ENCODE measurements at regions not wholly inside any gene's neighbourhood (a gene's known extent, or its start where the extent isn't known, plus 50 kb on each side); places are given as distances from the start of the nearest gene placed in this dataset.
"Not testable (repeated sequence)": the region's sequence is repeated elsewhere in the genome, so short reads cannot be mapped to it uniquely, and the experiment has no call there.

DNA sequence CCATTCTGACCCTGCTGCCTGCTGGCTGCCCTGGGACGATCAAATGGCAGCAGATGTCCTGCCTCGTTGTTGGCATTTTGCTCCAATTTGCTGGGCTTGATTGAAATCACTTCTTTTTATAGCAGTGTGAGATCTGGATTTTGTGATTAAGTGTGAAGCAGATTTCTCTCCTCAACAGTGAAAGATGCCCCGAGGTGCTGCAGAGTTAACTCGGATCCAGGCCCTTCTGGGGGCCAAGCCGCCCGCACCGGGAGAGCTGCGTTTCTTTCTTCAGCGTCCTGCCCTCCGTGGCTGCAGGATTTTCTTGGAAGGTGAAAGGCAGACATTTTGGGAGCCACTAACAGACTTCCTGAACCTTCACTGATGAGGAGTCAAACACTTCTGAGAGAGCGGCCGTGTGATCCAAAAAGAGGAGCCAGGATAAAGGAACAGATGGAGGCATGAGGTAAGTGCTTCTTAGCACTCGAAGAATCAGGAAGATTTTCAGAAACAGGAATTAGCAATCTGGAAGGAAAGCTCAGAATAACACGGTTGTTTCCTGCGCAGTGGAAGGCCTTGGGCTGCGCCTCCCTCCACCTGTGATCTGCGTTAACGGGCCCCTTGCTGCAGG, 139.5 kb upstream of the AFDN start:
- no peak for DNase-seq (ENCODE audit: low read depth, low spot score)
- TF ChIP-seq YY1 (IDR thresholded peaks at IDR 0.05; ENCODE audit: insufficient read depth, insufficient read length) (no peak), SUZ12 (IDR thresholded peaks at IDR 0.05; ENCODE audit: extremely low read depth, insufficient read depth, insufficient read length) (no peak), ZNF274 (IDR thresholded peaks at IDR 0.05; ENCODE audit: low read depth, low read length) (no peak)
- Histone ChIP-seq H3K9ac (ENCODE audit: insufficient read length, low read depth) (no peak overlapping the region), H3K36me3 (ENCODE audit: insufficient read depth, insufficient read length, low read length) (no peaks in the 10 kb centered on the region), H3K4me3 (ENCODE audit: insufficient read length, low read depth) (no peak overlapping the region), H3K4me1 (ENCODE audit: insufficient read depth, insufficient read length) (no peaks in the 10 kb centered on the region), H3K9me3 (ENCODE audit: insufficient read depth, low read length) (no peaks in the 10 kb centered on the region), H3K27me3 (ENCODE audit: insufficient read depth, insufficient read length) (no peaks in the 10 kb centered on the region)

DNA sequence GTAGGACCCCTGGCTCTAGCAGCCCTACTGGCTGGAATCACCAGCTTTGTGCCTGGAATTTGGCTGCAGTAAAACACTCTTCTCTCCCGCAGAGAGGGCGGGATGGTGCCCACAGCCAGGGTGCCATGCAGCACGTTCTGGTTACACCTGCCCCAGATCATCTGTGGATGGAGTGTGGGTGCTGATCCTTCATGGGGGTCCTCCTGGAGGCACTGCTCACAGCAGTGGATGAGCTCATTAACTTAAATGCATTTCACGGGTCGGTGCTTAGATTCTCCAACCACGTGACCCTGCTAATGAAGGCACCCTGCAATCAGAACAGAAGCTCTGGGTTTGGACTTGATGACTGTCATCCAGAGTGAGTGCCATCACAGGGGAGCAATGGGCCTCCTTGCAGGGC, 138.6 kb upstream of the AFDN start:
- TF ChIP-seq SUZ12 (IDR thresholded peaks at IDR 0.05; ENCODE audit: extremely low read depth, insufficient read depth, insufficient read length), result no peak
- no peak for TF ChIP-seq ZNF274 (IDR thresholded peaks at IDR 0.05; ENCODE audit: low read depth, low read length)
- no peak for TF ChIP-seq YY1 (IDR thresholded peaks at IDR 0.05; ENCODE audit: insufficient read depth, insufficient read length)
- no peaks in the 10 kb centered on the region for H3K36me3 ChIP-seq (ENCODE audit: insufficient read depth, insufficient read length, low read length)
- H3K9ac ChIP-seq (ENCODE audit: insufficient read length, low read depth), result no peak overlapping the region
- no peaks in the 10 kb centered on the region for H3K4me1 ChIP-seq (ENCODE audit: insufficient read depth, insufficient read length)
- H3K4me3 ChIP-seq (ENCODE audit: insufficient read length, low read depth), result no peak overlapping the region
- H3K9me3 ChIP-seq (ENCODE audit: insufficient read depth, low read length), result no peaks in the 10 kb centered on the region
- no peak for DNase-seq (ENCODE audit: low read depth, low spot score)
- no peaks in the 10 kb centered on the region for H3K27me3 ChIP-seq (ENCODE audit: insufficient read depth, insufficient read length)

DNA sequence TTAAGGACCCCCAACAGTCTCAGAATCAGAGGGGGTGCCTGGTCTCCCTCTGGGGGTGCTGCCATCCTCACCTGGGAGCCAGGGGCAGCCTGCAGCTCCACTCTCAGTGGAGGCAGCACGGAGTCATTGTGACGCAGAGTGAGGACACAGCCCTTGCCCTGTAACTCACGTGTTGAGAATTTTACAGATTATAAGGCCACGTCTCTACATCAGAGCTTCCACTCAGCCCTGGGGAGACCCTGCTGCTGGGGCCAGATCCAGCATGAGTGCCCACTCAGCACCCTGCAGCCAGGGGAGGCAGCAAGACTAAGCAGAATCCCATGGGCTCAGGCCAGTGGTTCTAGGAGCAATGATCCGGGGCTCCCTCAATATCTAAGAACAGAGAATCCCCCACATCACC, 137.4 kb upstream of the AFDN start:
- TF ChIP-seq YY1 (IDR thresholded peaks at IDR 0.05; ENCODE audit: insufficient read depth, insufficient read length) (no peak), ZNF274 (IDR thresholded peaks at IDR 0.05; ENCODE audit: low read depth, low read length) (no peak), SUZ12 (IDR thresholded peaks at IDR 0.05; ENCODE audit: extremely low read depth, insufficient read depth, insufficient read length) (no peak)
- DNase-seq (ENCODE audit: low read depth, low spot score), result no peak
- no peaks in the 10 kb centered on the region for H3K27me3 ChIP-seq (ENCODE audit: insufficient read depth, insufficient read length)
- H3K4me3 ChIP-seq (ENCODE audit: insufficient read length, low read depth), result no peak overlapping the region
- H3K4me1 ChIP-seq (ENCODE audit: insufficient read depth, insufficient read length), result no peaks in the 10 kb centered on the region
- no peak overlapping the region for H3K9ac ChIP-seq (ENCODE audit: insufficient read length, low read depth)
- no peaks in the 10 kb centered on the region for H3K9me3 ChIP-seq (ENCODE audit: insufficient read depth, low read length)
- H3K36me3 ChIP-seq (ENCODE audit: insufficient read depth, insufficient read length, low read length), result no peaks in the 10 kb centered on the region

DNA sequence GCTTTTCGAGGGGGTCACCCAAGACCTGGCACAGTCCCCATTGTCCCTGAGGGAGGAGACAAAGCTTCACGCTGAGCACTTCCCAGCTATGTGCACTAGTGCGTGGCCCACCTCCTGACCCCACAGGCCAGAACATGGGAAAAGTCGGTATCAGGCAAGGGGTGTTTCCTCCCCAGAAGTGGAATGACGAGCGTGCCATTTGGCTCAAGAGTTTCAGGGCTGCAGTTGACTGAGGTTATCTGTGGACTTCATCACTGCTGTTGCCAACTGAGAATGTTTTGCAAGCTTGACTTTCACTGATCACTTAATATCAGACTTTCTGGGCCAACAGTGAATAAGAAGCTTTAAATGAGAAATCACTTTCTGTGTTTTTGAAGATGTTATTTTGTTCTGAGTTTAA, 137.0 kb upstream of the AFDN start:
- no peaks in the 10 kb centered on the region for H3K4me1 ChIP-seq (ENCODE audit: insufficient read depth, insufficient read length)
- TF ChIP-seq YY1 (IDR thresholded peaks at IDR 0.05; ENCODE audit: insufficient read depth, insufficient read length) (no peak), ZNF274 (IDR thresholded peaks at IDR 0.05; ENCODE audit: low read depth, low read length) (no peak), SUZ12 (IDR thresholded peaks at IDR 0.05; ENCODE audit: extremely low read depth, insufficient read depth, insufficient read length) (no peak)
- no peak overlapping the region for H3K9ac ChIP-seq (ENCODE audit: insufficient read length, low read depth)
- DNase-seq (ENCODE audit: low read depth, low spot score), result no peak
- no peak overlapping the region for H3K4me3 ChIP-seq (ENCODE audit: insufficient read length, low read depth)
- H3K9me3 ChIP-seq (ENCODE audit: insufficient read depth, low read length), result no peaks in the 10 kb centered on the region
- no peaks in the 10 kb centered on the region for H3K36me3 ChIP-seq (ENCODE audit: insufficient read depth, insufficient read length, low read length)
- no peaks in the 10 kb centered on the region for H3K27me3 ChIP-seq (ENCODE audit: insufficient read depth, insufficient read length)

DNA sequence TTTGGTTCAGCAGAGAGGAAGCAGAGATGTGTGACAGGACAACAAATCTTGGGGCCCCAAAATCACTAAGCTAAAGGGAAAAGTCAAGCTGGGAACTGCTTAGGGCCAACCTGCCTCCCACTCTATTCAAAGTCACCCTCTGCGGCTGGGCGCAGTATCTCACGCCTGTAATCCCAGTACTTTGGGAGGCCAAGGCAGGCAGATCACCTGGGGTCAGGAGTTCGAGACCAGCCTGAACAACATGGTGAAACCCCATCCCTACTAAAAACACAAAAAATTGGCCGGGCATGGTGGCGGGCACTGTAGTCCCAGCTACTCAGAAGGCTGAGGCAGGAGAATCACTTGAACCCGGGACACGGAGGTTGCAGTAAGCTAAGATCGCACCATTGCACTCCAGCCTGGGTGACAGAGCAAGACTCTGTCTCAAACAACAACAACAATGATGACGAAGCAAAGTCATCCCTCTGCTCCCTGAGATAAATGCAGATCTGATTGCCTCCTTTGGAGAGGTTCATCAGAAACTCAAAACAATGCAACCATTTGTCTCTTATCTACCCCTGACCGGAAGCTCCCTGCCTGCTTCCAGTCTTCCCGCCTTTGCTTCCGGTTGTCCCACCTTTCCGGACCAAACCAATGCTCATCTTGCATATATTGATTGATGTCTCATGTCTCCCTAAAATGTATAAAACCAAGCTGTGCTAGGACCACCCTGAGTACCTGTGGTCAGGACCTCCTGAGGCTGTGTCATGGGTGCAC, 136.4 kb upstream of the AFDN start:
- not testable (repeated sequence) for H3K9ac ChIP-seq (ENCODE audit: insufficient read length, low read depth); H3K4me1 ChIP-seq (ENCODE audit: insufficient read depth, insufficient read length); H3K4me3 ChIP-seq (ENCODE audit: insufficient read length, low read depth); DNase-seq (ENCODE audit: low read depth, low spot score); H3K9me3 ChIP-seq (ENCODE audit: insufficient read depth, low read length); H3K36me3 ChIP-seq (ENCODE audit: insufficient read depth, insufficient read length, low read length); H3K27me3 ChIP-seq (ENCODE audit: insufficient read depth, insufficient read length)

DNA sequence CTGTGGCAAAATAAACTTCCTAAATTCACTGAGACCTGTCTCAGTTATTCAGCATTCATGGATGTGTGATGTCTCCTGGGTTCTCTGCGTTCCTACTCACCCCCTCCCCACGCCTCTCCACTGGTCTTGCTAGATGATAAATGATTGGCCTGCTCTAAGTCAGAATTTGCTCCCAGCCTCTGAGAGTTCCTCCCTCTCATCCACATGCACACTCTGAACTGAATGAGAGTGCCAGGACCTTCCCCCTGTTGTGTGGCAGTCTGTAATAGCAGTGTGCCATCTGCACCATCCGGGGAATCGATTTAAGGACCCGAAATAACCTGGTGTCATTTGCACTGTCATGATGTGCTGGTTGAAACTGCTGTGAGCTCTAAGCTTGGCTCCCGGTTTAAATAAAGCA, 135.8 kb upstream of the AFDN start:
- TF ChIP-seq YY1 (IDR thresholded peaks at IDR 0.05; ENCODE audit: insufficient read depth, insufficient read length) (no peak), SUZ12 (IDR thresholded peaks at IDR 0.05; ENCODE audit: extremely low read depth, insufficient read depth, insufficient read length) (no peak), ZNF274 (IDR thresholded peaks at IDR 0.05; ENCODE audit: low read depth, low read length) (no peak)
- no peaks in the 10 kb centered on the region for H3K9me3 ChIP-seq (ENCODE audit: insufficient read depth, low read length)
- no peaks in the 10 kb centered on the region for H3K4me1 ChIP-seq (ENCODE audit: insufficient read depth, insufficient read length)
- DNase-seq (ENCODE audit: low read depth, low spot score), result no peak
- no peaks in the 10 kb centered on the region for H3K36me3 ChIP-seq (ENCODE audit: insufficient read depth, insufficient read length, low read length)
- no peaks in the 10 kb centered on the region for H3K27me3 ChIP-seq (ENCODE audit: insufficient read depth, insufficient read length)
- no peak overlapping the region for H3K4me3 ChIP-seq (ENCODE audit: insufficient read length, low read depth)
- no peak overlapping the region for H3K9ac ChIP-seq (ENCODE audit: insufficient read length, low read depth)

DNA sequence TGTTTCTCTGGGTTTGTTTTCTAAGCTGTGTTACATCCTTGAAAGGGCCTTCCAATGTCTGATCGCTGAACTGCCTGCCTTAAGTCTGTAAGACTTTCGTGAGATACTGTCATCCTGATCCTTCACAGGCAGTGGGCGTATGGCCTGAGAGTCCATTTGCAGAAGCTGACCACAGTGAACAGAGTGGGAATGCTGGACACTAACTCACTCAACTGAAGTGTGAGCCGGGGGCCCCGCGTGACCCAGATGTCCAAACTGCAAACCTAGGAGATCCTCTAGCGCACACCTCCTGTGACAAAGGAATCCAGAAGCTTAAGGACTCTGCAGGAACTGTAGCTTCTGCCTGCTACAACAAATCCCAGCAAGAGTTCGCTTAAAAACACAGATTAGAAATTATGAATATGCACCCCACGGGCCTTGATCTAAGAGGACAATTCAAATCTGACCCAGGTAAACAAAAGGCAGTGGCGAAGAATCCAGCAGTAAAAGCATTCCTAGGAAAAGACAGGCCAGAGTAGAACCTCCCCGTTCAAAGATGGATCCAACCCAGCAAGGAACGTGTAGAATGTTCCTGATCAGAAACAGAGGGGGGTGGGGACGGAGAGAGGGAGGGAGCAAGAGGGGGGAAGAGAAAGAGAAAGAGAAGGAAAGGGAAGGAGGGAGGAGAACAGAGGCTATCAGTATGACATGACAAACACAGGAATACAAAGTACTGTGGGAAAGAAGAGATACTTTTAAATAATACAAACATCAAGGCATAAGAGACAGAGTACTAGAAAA, 135.0 kb upstream of the AFDN start:
- Histone ChIP-seq H3K9ac (ENCODE audit: insufficient read length, low read depth) (no peak overlapping the region), H3K36me3 (ENCODE audit: insufficient read depth, insufficient read length, low read length) (no peaks in the 10 kb centered on the region), H3K27me3 (ENCODE audit: insufficient read depth, insufficient read length) (no peaks in the 10 kb centered on the region), H3K9me3 (ENCODE audit: insufficient read depth, low read length) (no peaks in the 10 kb centered on the region), H3K4me3 (ENCODE audit: insufficient read length, low read depth) (no peak overlapping the region), H3K4me1 (ENCODE audit: insufficient read depth, insufficient read length) (no peaks in the 10 kb centered on the region)
- no peak for DNase-seq (ENCODE audit: low read depth, low spot score)
- no peak for TF ChIP-seq ZNF274 (IDR thresholded peaks at IDR 0.05; ENCODE audit: low read depth, low read length)
- no peak for TF ChIP-seq YY1 (IDR thresholded peaks at IDR 0.05; ENCODE audit: insufficient read depth, insufficient read length)
- no peak for TF ChIP-seq SUZ12 (IDR thresholded peaks at IDR 0.05; ENCODE audit: extremely low read depth, insufficient read depth, insufficient read length)

DNA sequence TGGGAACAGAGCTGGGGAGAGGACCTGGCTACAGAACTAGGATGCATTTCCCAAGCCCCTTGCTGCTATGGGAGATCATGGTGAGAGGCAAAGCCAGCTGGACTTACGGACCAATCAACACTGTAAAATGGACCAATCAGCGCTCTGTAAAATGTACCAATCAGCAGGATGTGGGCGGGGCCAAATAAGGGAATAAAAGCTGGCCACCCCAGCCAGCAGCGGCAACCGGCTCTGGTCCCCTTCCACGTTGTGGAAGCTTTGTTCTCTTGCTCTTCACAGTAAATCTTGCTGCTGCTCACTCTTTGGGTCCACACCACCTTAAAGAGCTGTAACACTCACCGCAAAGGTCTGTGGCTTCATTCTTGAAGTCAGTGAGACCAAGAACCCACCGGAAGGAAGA, 133.2 kb upstream of the AFDN start:
- H3K4me1 ChIP-seq (ENCODE audit: insufficient read depth, insufficient read length); DNase-seq (ENCODE audit: low read depth, low spot score); H3K27me3 ChIP-seq (ENCODE audit: insufficient read depth, insufficient read length); H3K9ac ChIP-seq (ENCODE audit: insufficient read length, low read depth); H3K9me3 ChIP-seq (ENCODE audit: insufficient read depth, low read length); H3K4me3 ChIP-seq (ENCODE audit: insufficient read length, low read depth); H3K36me3 ChIP-seq (ENCODE audit: insufficient read depth, insufficient read length, low read length): not testable (repeated sequence)

Data from NT2/D1 (cell line).